ENCODE measurements at regions not wholly inside any gene's neighbourhood (a gene's known extent, or its start where the extent isn't known, plus 50 kb on each side); places are given as distances from the start of the nearest gene placed in this dataset.

GRCh38 chr12:91947459-91947858 is 198.2 kb downstream of the BTG1 start:
- DNase-seq (ENCODE audit: extremely low read depth, low read depth) = no peak
- TF ChIP-seq, protein P1, sequence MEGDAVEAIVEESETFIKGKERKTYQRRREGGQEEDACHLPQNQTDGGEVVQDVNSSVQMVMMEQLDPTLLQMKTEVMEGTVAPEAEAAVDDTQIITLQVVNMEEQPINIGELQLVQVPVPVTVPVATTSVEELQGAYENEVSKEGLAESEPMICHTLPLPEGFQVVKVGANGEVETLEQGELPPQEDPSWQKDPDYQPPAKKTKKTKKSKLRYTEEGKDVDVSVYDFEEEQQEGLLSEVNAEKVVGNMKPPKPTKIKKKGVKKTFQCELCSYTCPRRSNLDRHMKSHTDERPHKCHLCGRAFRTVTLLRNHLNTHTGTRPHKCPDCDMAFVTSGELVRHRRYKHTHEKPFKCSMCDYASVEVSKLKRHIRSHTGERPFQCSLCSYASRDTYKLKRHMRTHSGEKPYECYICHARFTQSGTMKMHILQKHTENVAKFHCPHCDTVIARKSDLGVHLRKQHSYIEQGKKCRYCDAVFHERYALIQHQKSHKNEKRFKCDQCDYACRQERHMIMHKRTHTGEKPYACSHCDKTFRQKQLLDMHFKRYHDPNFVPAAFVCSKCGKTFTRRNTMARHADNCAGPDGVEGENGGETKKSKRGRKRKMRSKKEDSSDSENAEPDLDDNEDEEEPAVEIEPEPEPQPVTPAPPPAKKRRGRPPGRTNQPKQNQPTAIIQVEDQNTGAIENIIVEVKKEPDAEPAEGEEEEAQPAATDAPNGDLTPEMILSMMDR (IDR thresholded peaks at IDR 0.05; ENCODE audit: low read depth, low read length) = no peak

DNA sequence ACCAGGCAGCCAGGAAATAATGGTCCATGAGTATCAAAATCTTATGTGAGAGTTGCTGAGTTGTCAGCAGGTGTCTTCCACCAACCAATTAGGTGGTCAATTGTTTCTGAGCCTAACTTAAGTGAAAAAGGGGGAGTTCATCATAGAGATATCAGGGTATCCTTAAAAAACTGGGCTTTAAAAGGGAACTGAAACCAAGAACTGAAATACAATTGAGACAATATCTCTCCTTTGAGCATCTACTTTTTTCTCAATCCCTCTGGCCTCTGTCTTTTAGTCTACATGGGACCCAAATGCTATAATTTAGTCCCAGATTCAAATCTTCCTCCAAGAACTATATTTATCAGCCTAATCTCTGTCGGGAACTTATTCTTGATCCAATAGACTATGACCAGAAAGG is 201.0 kb downstream of the BTG1 start:
- no peak for DNase-seq (ENCODE audit: extremely low read depth, low read depth)

GRCh38 chr12:91940826-91941570 is 204.6 kb downstream of the BTG1 start:
- TF ChIP-seq, protein P1 (IDR thresholded peaks at IDR 0.05; ENCODE audit: low read depth, low read length) = no peak
- no peak for DNase-seq (ENCODE audit: extremely low read depth, low read depth)

More for the DNA sequence above, 201.0 kb downstream of the BTG1 start:
- TF ChIP-seq, protein P1 (IDR thresholded peaks at IDR 0.05; ENCODE audit: low read depth, low read length) = no peak

DNA sequence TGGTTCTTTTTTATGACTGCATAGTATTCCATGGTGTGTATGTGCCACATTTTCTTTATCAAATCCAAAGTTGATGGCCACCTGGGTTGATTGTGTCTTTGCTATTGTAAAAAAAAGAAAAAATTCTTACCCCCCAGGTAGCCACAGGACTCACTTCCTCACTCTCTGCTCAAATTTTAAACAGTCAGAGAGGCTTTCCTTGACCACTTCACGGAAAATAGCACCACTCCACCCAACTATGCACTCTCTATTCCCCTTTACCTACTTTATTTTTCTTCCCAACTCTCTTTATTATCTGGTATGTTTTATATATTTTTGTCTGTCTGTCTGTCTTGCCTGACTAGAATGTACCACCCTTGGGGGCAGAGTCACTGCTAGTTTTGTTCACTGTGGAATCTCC is 205.3 kb downstream of the BTG1 start:
- no peak for DNase-seq (ENCODE audit: extremely low read depth, low read depth)
- TF ChIP-seq, protein P1 (IDR thresholded peaks at IDR 0.05; ENCODE audit: low read depth, low read length) = no peak

DNA sequence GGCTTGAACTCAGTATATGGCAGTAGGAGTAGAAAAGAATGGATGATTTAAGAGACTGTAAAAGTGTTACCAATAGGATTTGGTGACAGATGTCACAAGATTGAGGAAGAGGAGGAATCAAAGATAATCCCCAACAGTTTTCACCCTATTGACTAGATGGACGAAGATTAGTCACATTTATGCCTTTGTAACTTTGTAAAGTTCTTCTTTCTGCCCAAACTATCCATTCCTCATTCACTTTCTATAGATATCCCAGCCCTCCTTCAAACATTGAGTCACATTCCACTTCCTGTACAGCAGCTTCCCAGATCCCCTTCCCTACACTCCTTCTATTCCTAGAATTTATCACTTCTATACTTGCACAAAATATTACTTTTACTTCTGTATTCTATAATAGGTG is 207.9 kb downstream of the BTG1 start:
- DNase-seq (ENCODE audit: extremely low read depth, low read depth) = no peak
- TF ChIP-seq, protein P1 (IDR thresholded peaks at IDR 0.05; ENCODE audit: low read depth, low read length) = no peak

DNA sequence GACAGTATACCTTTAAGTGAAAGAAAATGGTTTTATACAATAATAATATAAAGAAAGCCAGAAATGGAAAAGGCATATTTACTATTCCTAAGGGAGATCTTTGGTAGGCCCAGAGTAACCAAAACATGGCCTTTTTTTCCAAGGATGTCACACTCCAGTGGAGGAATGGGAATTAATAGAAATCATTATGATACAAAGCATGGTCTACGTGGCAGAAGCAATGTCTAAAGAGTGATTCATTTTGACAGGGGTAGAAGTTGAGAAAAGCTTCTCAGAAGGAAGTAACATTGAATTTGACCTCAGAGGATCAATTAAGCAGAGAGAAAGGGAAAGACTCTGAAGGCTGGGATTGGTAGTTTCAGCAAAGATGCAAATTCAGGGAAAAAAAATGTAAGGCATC is 208.6 kb downstream of the BTG1 start:
- no peak for DNase-seq (ENCODE audit: extremely low read depth, low read depth)
- TF ChIP-seq, protein P1 (IDR thresholded peaks at IDR 0.05; ENCODE audit: low read depth, low read length) = no peak

DNA sequence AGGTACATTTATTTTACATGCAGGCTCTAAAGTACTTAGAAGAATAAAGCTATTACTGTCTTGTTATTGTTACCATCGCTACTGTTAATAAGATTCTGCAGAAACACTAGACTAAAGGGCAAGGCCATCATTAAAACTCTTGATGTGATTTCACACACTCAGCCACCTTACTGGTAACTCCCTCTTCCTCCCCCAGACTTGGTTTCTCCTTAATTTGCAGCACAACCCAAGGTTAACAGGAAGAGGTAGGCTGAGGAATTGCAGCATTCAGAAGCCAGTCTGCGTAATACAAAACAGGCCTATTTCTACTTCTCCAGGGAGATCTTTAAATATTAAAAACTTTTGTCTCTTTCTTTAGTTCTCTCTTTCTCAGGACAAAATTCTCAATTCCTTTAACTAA is 210.3 kb downstream of the BTG1 start:
- TF ChIP-seq, protein P1 (IDR thresholded peaks at IDR 0.05; ENCODE audit: low read depth, low read length) = no peak
- no peak for DNase-seq (ENCODE audit: extremely low read depth, low read depth)
